Fibroblast of skin of right biceps (primary cell): ENCODE measurements at regions not wholly inside any gene's neighbourhood (a gene's known extent, or its start where the extent isn't known, plus 50 kb on each side); places are given as distances from the start of the nearest gene placed in this dataset.
"Not testable (repeated sequence)": the region's sequence is repeated elsewhere in the genome, so short reads cannot be mapped to it uniquely, and the experiment has no call there.

Experiments used
- DNase-seq: peaks from one replicate; pipeline ENCODE4 v3.0.0-alpha.2; 2013

GRCh38 chr16:88148682-88149081 is 197.4 kb downstream of the BANP start:
- DNase-seq: not testable (repeated sequence)

- DNase-seq: not testable (repeated sequence)
Observed at GRCh38 chr16:88149158-88149603, 197.9 kb downstream of the BANP start.

GRCh38 chr16:88149663-88150062 is 198.4 kb downstream of the BANP start:
- DNase-seq: not testable (repeated sequence)

GRCh38 chr16:88150456-88151128 is 199.4 kb downstream of the BANP start:
- not testable (repeated sequence) for DNase-seq

- DNase-seq: peak; percentile 19
Observed at GRCh38 chr16:88151129-88151499, 199.9 kb downstream of the BANP start.

GRCh38 chr16:88151859-88152843 is 200.9 kb downstream of the BANP start:
- not testable (repeated sequence) for DNase-seq

- DNase-seq: not testable (repeated sequence)
Observed at GRCh38 chr16:88152879-88153278, 201.6 kb downstream of the BANP start.

GRCh38 chr16:88153516-88153915 is 202.3 kb downstream of the BANP start:
- not testable (repeated sequence) for DNase-seq

GRCh38 chr16:88154886-88155285 is 203.7 kb downstream of the BANP start:
- DNase-seq: not testable (repeated sequence)

- not testable (repeated sequence) for DNase-seq
Observed at GRCh38 chr16:88155681-88156080, 204.4 kb downstream of the BANP start.

- DNase-seq: not testable (repeated sequence)
Observed at GRCh38 chr16:88156640-88157283, 205.5 kb downstream of the BANP start.

- not testable (repeated sequence) for DNase-seq
Observed at GRCh38 chr16:88157686-88158085, 206.5 kb downstream of the BANP start.

- DNase-seq: not testable (repeated sequence)
Observed at GRCh38 chr16:88158256-88159045, 207.2 kb downstream of the BANP start.

GRCh38 chr16:88159046-88159896 is 208.0 kb downstream of the BANP start:
- DNase-seq: not testable (repeated sequence)

GRCh38 chr16:88159897-88160335 is 208.7 kb downstream of the BANP start:
- not testable (repeated sequence) for DNase-seq

GRCh38 chr16:88161191-88161590 is 210.0 kb downstream of the BANP start:
- DNase-seq: not testable (repeated sequence)

GRCh38 chr16:88161623-88162275 is 210.5 kb downstream of the BANP start:
- DNase-seq: not testable (repeated sequence)

GRCh38 chr16:88162778-88163177 is 211.5 kb downstream of the BANP start:
- not testable (repeated sequence) for DNase-seq

GRCh38 chr16:88164196-88165039 is 213.2 kb downstream of the BANP start:
- not testable (repeated sequence) for DNase-seq
